GM19239 (cell line): ENCODE measurements at regions not wholly inside any gene's neighbourhood (a gene's known extent, or its start where the extent isn't known, plus 50 kb on each side); places are given as distances from the start of the nearest gene placed in this dataset.
"Not testable (repeated sequence)": the region's sequence is repeated elsewhere in the genome, so short reads cannot be mapped to it uniquely, and the experiment has no call there.

Experiments
- DNase-seq: peaks from one replicate; pipeline ENCODE4 v3.0.0; 2011; ENCODE audit warnings: low spot score; ENCODE audit not compliant: insufficient read length
- FAIRE-seq: peaks from 2 replicates; lab custom pipeline; 2011; peaks lifted over from hg19 to GRCh38; lab: Jason Lieb, UNC

DNA sequence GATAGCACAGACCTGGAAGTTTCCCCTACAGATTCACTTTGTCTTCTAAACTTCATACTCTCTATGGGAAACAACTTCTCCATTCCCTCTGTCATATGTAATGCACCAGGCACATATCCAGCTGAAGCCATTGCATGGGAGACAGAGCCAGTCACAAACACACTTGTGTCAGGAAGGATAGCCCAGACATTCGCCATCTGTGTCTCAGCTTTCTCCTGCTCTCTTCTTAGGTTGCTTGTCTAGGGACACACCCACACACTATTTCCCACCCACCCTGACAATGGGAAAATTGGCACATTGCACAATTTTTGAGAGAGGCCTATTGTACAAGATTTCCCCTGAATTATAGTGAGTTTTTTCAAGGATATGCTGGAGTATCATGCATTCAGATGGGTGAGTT lies 158.4 kb upstream of the MPDZ start:
- DNase-seq (no peak), FAIRE-seq (no peak)

- DNase-seq (no peak), FAIRE-seq (no peak)
Observed at GRCh38 chr9:13436591-13436990, 157.1 kb upstream of the MPDZ start.

GRCh38 chr9:13433453-13433852 lies 154.0 kb upstream of the MPDZ start:
- not testable (repeated sequence) for FAIRE-seq, DNase-seq

- no peak for DNase-seq
- no peak for FAIRE-seq
Observed at GRCh38 chr9:13432904-13433303, 153.4 kb upstream of the MPDZ start.

- no peak for FAIRE-seq
- no peak for DNase-seq
Observed at GRCh38 chr9:13431692-13432091, 152.2 kb upstream of the MPDZ start.

GRCh38 chr9:13431222-13431536 lies 151.7 kb upstream of the MPDZ start:
- no peak for DNase-seq
- FAIRE-seq, result no peak

- DNase-seq, result no peak
- FAIRE-seq, result no peak
Observed at GRCh38 chr9:13430368-13431221, 151.1 kb upstream of the MPDZ start.

- no peak for FAIRE-seq
- no peak for DNase-seq
Observed at GRCh38 chr9:13429301-13430190, 150.1 kb upstream of the MPDZ start.

DNA sequence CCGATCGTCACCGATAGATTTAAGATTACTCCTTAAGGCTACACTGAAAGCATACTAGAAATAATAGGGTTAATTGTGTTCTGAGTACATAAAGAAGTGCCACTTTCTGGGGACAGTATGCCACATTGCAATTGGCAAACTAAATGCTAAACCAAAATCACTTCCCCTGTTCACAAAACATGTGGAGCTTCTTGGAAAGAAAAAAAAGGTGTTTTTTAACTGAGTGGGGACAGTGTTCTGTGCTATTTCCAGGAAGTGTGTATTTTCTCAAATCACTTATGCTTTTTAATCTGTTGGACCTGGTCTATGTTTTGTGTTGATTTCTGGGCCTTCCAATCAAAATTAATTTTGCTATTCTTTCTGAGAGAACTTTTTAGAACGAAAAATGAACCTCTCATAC lies 149.3 kb upstream of the MPDZ start:
- FAIRE-seq, result no peak
- DNase-seq, result no peak

GRCh38 chr9:13427587-13427986 lies 148.1 kb upstream of the MPDZ start:
- FAIRE-seq, result peak; percentile 72

GRCh38 chr9:13426606-13427005 lies 147.1 kb upstream of the MPDZ start:
- FAIRE-seq, result no peak

More at GRCh38 chr9:13427587-13427986, 148.1 kb upstream of the MPDZ start:
- no peak for DNase-seq

GRCh38 chr9:13424872-13425271 lies 145.4 kb upstream of the MPDZ start:
- DNase-seq (no peak), FAIRE-seq (no peak)

More at GRCh38 chr9:13426606-13427005, 147.1 kb upstream of the MPDZ start:
- no peak for DNase-seq

GRCh38 chr9:13424204-13424603 lies 144.7 kb upstream of the MPDZ start:
- DNase-seq (no peak), FAIRE-seq (no peak)

DNA sequence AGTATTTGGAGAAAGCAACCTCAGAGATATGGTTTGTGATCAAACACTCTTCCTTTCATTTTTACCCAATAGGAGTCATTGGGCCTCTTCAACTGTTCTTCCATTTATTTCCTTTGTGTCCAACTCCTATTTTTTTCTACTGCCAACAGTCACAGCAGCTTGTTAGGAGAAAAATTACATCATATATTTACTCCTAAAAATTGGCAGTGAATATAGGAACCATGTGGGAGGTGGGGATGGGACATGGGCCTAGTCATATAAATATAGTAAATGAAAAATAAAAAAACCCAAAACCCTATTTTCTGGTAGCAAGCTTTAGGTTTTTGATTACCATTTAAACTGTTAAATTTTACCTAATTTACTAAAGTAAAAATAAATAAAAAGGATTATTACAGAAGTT lies 134.9 kb upstream of the MPDZ start:
- no peak for FAIRE-seq
- DNase-seq, result no peak

DNA sequence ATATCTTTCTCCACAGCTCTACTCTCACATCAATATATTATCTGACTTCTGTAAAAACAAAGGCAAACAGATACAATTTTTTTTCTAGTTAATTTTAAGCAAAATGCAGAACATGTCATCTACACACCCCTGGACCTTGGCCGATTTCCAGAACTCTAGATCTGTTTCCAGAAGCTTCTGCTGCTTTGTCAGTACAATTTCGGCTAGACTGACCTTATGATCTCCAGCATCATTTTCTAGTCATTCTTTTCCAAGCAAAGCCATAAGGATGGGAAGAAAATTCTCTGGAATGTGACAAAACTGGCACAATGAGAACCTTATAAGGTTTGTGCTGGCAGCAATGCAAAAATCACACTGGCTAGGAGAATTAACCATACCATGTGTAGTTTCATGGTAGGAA lies 132.8 kb upstream of the MPDZ start:
- FAIRE-seq, result no peak
- no peak for DNase-seq

- DNase-seq, result no peak
Observed at GRCh38 chr9:13411791-13412190, 132.3 kb upstream of the MPDZ start.

DNA sequence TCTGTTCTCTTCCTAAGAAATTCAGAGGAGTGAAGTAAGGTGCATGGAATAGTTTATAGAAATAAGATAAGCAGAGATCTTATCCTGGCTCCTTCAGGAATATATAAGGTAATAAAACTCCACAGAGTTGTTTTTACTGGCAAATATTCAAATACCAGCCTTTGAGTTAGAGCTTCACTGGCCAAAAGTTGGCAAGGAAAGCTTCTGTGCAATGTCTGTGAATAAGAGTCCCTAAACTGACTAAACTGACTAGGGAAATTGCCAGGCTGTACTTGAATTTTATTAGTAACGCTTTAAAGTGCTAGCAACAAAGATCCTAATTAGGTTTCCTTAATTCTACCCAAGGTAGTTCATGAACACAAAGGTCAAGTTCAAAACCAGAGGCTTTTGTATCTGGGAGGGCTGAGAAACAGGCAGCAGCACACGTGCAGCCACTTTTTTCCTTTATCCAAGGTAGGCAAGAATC lies 131.1 kb upstream of the MPDZ start:
- FAIRE-seq, result no peak
- no peak for DNase-seq

More at GRCh38 chr9:13411791-13412190, 132.3 kb upstream of the MPDZ start:
- no peak for FAIRE-seq

DNA sequence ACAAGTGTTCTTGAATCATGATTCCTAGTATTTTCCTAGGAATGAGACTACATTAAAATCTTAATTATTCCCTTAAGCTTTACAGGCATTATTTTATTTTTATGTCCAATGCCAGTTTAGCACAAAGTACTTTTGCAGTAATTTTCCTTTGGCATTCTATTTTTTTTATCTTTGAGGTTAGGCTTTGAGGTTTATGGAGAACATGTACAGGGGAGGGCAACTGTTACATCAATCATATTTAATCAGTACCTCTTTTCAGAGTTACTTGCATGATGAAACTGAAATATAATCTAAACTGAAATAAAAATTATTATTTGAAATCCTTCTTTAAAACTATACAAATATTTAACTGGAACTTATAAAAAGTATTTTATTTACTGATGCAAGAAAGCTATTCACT lies 118.2 kb upstream of the MPDZ start:
- FAIRE-seq, result no peak
- no peak for DNase-seq

GRCh38 chr9:13397220-13397619 lies 117.7 kb upstream of the MPDZ start:
- DNase-seq (no peak), FAIRE-seq (no peak)

- FAIRE-seq (no peak), DNase-seq (no peak)
Observed at GRCh38 chr9:13396418-13396817, 116.9 kb upstream of the MPDZ start.

DNA sequence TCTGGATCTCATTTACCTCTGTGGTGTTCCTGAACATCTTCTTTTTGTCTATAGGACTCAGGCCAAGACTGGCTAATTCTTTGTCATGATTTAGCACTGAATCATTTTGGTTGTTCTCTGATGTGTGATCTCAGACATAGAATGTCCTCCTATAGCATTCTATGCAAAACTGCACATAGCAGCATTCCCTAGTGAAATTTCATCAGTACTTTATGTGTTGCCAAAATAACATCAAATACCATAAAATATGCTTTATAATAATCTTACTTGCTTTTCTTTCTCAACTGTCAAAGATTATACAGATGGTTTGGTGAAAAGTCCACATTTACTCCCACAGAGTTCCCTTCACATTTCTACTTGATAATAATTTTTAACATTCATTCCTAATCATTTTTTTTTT lies 115.7 kb upstream of the MPDZ start:
- no peak for FAIRE-seq
- DNase-seq, result no peak
